GM23338 (cell line): ENCODE measurements at regions not wholly inside any gene's neighbourhood (a gene's known extent, or its start where the extent isn't known, plus 50 kb on each side); places are given as distances from the start of the nearest gene placed in this dataset.

ENCODE experiments used
- ATAC-seq: fragments of 200-7000 bp; cut with Tn5 transposase; 3 replicates; pipeline ENCODE4 v1.9.1; 2020
- DNase-seq: peaks from one replicate; pipeline ENCODE4 v3.0.0-alpha.2; 2015; ENCODE audit warnings: low spot score
- H2AFZ ChIP-seq: fragments of 200-600 bp; sonication (generic); 2 replicates; pipeline ENCODE4 v1.8.0; 2016; ENCODE audit warnings: antibody characterized with exemption, mild to moderate bottlenecking, moderate library complexity
- H3F3A ChIP-seq: fragments of 200-600 bp; sonication (generic); replicated peaks from 2 replicates; pipeline ENCODE4 v1.8.0; 2017; ENCODE audit warnings: antibody characterized with exemption, mixed run types, low read depth
- H3K27ac ChIP-seq: fragments of 200-600 bp; sonication (generic); 2 replicates; pipeline ENCODE4 v1.6.1; 2016; ENCODE audit warnings: low read depth
- H3K27me3 ChIP-seq: fragments of 200-600 bp; sonication (generic); 2 replicates; pipeline ENCODE4 v1.8.0; 2016; ENCODE audit warnings: mild to moderate bottlenecking, mixed run types, moderate library complexity; ENCODE audit not compliant: insufficient read depth
- H3K36me3 ChIP-seq: fragments of 200-600 bp; sonication (generic); 2 replicates; pipeline ENCODE4 v1.8.0; 2016; ENCODE audit warnings: mild to moderate bottlenecking; ENCODE audit not compliant: insufficient read depth
- H3K4me1 ChIP-seq: fragments of 200-600 bp; sonication (generic); 2 replicates; pipeline ENCODE4 v1.8.0; 2016; ENCODE audit warnings: mild to moderate bottlenecking, moderate library complexity; ENCODE audit not compliant: insufficient read depth
- H3K4me2 ChIP-seq: fragments of 200-600 bp; sonication (generic); 2 replicates; pipeline ENCODE4 v1.7.1; 2017; ENCODE audit warnings: mixed run types
- H3K4me3 ChIP-seq: fragments of 200-600 bp; sonication (generic); 2 replicates; pipeline ENCODE4 v1.6.1; 2016; ENCODE audit warnings: mixed run types
- H3K79me2 ChIP-seq: fragments of 200-600 bp; sonication (generic); replicated peaks from 2 replicates; pipeline ENCODE4 v1.8.0; 2017; ENCODE audit warnings: mild to moderate bottlenecking; ENCODE audit not compliant: insufficient read depth
- H3K9me2 ChIP-seq: fragments of 200-600 bp; sonication (generic); 2 replicates; pipeline ENCODE4 v1.8.0; 2017; ENCODE audit not compliant: insufficient read depth
- H4K20me1 ChIP-seq: fragments of 200-600 bp; sonication (generic); replicated peaks from 2 replicates; pipeline ENCODE4 v1.8.0; 2017; ENCODE audit warnings: mild to moderate bottlenecking; ENCODE audit not compliant: insufficient read depth
- H3K27ac Mint-ChIP-seq: 2 replicates; pipeline ENCODE4 v1.8.0; 2020; ENCODE audit warnings: inconsistent platforms, mild to moderate bottlenecking, moderate library complexity, mixed read lengths
- H3K27me3 Mint-ChIP-seq: 3 replicates; pipeline ENCODE4 v1.8.0; 2022; ENCODE audit warnings: low read depth, mild to moderate bottlenecking, moderate library complexity, mixed read lengths, inconsistent platforms; ENCODE audit not compliant: insufficient read depth, poor library complexity
- H3K36me3 Mint-ChIP-seq: 3 replicates; pipeline ENCODE4 v1.8.0; 2021; ENCODE audit warnings: low read depth, mild to moderate bottlenecking, inconsistent platforms, moderate library complexity, mixed read lengths
- H3K4me1 Mint-ChIP-seq: 3 replicates; pipeline ENCODE4 v1.8.0; 2020; ENCODE audit warnings: mild to moderate bottlenecking, inconsistent platforms, mixed read lengths
- H3K4me3 Mint-ChIP-seq: 3 replicates; pipeline ENCODE4 v1.8.0; 2021; ENCODE audit warnings: moderate library complexity, mild to moderate bottlenecking, inconsistent platforms, mixed read lengths
- H3K9me3 Mint-ChIP-seq: 3 replicates; pipeline ENCODE4 v1.8.0; 2020; ENCODE audit warnings: moderate library complexity, mild to moderate bottlenecking, inconsistent platforms, mixed read lengths
- CREB1 ChIP-seq: fragments of 250-450 bp; sonication (Bioruptor Pico); IDR thresholded peaks from 2 replicates; pipeline ENCODE4 v1.5.0; 2020; ENCODE audit warnings: low read depth, mild to moderate bottlenecking, moderate library complexity
- EZH2 ChIP-seq: fragments of 200-600 bp; sonication (generic); IDR thresholded peaks from one replicate; pipeline ENCODE4 v1.8.0; 2017; ENCODE audit warnings: antibody characterized with exemption, mild to moderate bottlenecking, low read depth; ENCODE audit not compliant: unreplicated experiment
- EZH2phosphoT487 ChIP-seq: fragments of 200-600 bp; sonication (generic); IDR thresholded peaks from one replicate; pipeline ENCODE4 v1.8.1; 2018; ENCODE audit warnings: antibody characterized with exemption; ENCODE audit not compliant: unreplicated experiment
- JUNB ChIP-seq: IDR thresholded peaks from one replicate; pipeline ENCODE4 v1.6.1; 2016; ENCODE audit warnings: antibody characterized with exemption; ENCODE audit not compliant: unreplicated experiment
- NANOG ChIP-seq: IDR thresholded peaks from 2 replicates; pipeline ENCODE4 v1.6.1; 2016; ENCODE audit warnings: antibody characterized with exemption, borderline replicate concordance
- POLR2AphosphoS5 ChIP-seq: IDR thresholded peaks from 2 replicates; pipeline ENCODE4 v1.6.1; 2016; ENCODE audit warnings: antibody characterized with exemption, low read depth
- STAT1 ChIP-seq: IDR thresholded peaks from one replicate; pipeline ENCODE4 v1.6.1; 2016; ENCODE audit warnings: antibody characterized with exemption; ENCODE audit not compliant: unreplicated experiment
- ZNF114 ChIP-seq: fragments of 250-450 bp; sonication (Bioruptor Pico); IDR thresholded peaks from 2 replicates; pipeline ENCODE4 v1.5.0; 2020; ENCODE audit warnings: mild to moderate bottlenecking, moderate library complexity
- ZNF331 ChIP-seq: fragments of 250-450 bp; sonication (Bioruptor Pico); IDR thresholded peaks from 2 replicates; pipeline ENCODE4 v1.5.0; 2020; ENCODE audit warnings: low read depth, mild to moderate bottlenecking, moderate library complexity
- TF ChIP-seq, protein P1 (sequence below), 2 experiments: fragments of 200-600 bp in 1 of 2; sonication (generic) in 1 of 2; conservative IDR thresholded peaks; 2 replicates each; pipeline versions ENCODE4 v1.5.1 to v1.6.1; 2016 to 2017; ENCODE audit warnings: antibody characterized with exemption in 2 of 2, low read depth in 2 of 2, mild to moderate bottlenecking in 2 of 2, moderate library complexity in 1 of 2
- TF ChIP-seq, protein P2 (sequence below): IDR thresholded peaks from 2 replicates; pipeline ENCODE4 v1.6.1; 2016; ENCODE audit warnings: antibody characterized with exemption
- TF ChIP-seq, protein P3 (sequence below): IDR thresholded peaks from one replicate; pipeline ENCODE4 v1.6.1; 2018; ENCODE audit warnings: antibody characterized with exemption; ENCODE audit not compliant: unreplicated experiment
- TF ChIP-seq, protein P4 (sequence below): fragments of 250-450 bp; sonication (Bioruptor Pico); IDR thresholded peaks from 2 replicates; pipeline ENCODE4 v1.5.0; 2020; ENCODE audit warnings: mild to moderate bottlenecking, moderate library complexity

DNA sequence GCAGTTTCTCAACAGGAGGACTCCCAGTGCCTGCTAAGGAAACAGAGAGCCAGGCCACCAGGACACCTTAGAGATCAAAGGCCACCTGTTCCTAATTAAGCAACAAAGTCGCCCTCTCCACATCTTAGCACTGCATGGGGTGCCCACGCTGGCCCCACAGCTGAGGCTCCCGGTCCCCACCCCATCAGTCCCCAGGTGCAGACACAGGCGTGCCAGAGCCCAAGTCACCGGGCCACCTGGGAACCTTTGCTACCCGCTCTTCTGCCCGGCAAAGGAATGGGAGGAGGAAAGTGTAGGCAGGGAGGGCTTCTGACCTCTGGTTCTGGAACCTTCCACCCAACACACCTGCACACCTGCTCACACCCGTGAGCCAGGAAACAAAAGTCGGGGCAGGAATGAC lies 85.5 kb upstream of the PRR5 start:
- H3K27ac Mint-ChIP-seq: no peak overlapping the region
- Histone ChIP-seq H3K27me3 (no peaks in the 10 kb centered on the region), H3K36me3 (no peaks in the 10 kb centered on the region; the same call in 1 of the 2 replicates), H3K4me1 (no peaks in the 10 kb centered on the region), H4K20me1 (no peaks in the 10 kb centered on the region), H2AFZ (no peak overlapping the region), H3K4me2 (no peak overlapping the region), H3K9me2 (no peaks in the 10 kb centered on the region), H3F3A (0 out of 2 replicates have a peak, but pooled peaks cover 4% of the 10 kb centered on the region), H3K4me3 (no peak overlapping the region), H3K27ac (no peak overlapping the region), H3K79me2 (no peaks in the 10 kb centered on the region)
- TF ChIP-seq JUNB: no peak
- no peak for TF ChIP-seq NANOG
- TF ChIP-seq EZH2phosphoT487: no peak
- no peak for TF ChIP-seq EZH2
- no peak for TF ChIP-seq ZNF331 (CRISPR knock-in tag)
- TF ChIP-seq STAT1: no peak
- no peak for TF ChIP-seq ZNF114 (CRISPR knock-in tag)
- TF ChIP-seq, protein P1, sequence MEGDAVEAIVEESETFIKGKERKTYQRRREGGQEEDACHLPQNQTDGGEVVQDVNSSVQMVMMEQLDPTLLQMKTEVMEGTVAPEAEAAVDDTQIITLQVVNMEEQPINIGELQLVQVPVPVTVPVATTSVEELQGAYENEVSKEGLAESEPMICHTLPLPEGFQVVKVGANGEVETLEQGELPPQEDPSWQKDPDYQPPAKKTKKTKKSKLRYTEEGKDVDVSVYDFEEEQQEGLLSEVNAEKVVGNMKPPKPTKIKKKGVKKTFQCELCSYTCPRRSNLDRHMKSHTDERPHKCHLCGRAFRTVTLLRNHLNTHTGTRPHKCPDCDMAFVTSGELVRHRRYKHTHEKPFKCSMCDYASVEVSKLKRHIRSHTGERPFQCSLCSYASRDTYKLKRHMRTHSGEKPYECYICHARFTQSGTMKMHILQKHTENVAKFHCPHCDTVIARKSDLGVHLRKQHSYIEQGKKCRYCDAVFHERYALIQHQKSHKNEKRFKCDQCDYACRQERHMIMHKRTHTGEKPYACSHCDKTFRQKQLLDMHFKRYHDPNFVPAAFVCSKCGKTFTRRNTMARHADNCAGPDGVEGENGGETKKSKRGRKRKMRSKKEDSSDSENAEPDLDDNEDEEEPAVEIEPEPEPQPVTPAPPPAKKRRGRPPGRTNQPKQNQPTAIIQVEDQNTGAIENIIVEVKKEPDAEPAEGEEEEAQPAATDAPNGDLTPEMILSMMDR (conservative IDR thresholded peaks at IDR 0.05; ENCODE audit: low read depth in 2 of 2): no peak
- TF ChIP-seq, protein P2, sequence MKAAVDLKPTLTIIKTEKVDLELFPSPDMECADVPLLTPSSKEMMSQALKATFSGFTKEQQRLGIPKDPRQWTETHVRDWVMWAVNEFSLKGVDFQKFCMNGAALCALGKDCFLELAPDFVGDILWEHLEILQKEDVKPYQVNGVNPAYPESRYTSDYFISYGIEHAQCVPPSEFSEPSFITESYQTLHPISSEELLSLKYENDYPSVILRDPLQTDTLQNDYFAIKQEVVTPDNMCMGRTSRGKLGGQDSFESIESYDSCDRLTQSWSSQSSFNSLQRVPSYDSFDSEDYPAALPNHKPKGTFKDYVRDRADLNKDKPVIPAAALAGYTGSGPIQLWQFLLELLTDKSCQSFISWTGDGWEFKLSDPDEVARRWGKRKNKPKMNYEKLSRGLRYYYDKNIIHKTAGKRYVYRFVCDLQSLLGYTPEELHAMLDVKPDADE: no peak
- TF ChIP-seq, protein P3, sequence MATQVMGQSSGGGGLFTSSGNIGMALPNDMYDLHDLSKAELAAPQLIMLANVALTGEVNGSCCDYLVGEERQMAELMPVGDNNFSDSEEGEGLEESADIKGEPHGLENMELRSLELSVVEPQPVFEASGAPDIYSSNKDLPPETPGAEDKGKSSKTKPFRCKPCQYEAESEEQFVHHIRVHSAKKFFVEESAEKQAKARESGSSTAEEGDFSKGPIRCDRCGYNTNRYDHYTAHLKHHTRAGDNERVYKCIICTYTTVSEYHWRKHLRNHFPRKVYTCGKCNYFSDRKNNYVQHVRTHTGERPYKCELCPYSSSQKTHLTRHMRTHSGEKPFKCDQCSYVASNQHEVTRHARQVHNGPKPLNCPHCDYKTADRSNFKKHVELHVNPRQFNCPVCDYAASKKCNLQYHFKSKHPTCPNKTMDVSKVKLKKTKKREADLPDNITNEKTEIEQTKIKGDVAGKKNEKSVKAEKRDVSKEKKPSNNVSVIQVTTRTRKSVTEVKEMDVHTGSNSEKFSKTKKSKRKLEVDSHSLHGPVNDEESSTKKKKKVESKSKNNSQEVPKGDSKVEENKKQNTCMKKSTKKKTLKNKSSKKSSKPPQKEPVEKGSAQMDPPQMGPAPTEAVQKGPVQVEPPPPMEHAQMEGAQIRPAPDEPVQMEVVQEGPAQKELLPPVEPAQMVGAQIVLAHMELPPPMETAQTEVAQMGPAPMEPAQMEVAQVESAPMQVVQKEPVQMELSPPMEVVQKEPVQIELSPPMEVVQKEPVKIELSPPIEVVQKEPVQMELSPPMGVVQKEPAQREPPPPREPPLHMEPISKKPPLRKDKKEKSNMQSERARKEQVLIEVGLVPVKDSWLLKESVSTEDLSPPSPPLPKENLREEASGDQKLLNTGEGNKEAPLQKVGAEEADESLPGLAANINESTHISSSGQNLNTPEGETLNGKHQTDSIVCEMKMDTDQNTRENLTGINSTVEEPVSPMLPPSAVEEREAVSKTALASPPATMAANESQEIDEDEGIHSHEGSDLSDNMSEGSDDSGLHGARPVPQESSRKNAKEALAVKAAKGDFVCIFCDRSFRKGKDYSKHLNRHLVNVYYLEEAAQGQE: no peak
- TF ChIP-seq POLR2AphosphoS5: no peak
- TF ChIP-seq, protein P4, sequence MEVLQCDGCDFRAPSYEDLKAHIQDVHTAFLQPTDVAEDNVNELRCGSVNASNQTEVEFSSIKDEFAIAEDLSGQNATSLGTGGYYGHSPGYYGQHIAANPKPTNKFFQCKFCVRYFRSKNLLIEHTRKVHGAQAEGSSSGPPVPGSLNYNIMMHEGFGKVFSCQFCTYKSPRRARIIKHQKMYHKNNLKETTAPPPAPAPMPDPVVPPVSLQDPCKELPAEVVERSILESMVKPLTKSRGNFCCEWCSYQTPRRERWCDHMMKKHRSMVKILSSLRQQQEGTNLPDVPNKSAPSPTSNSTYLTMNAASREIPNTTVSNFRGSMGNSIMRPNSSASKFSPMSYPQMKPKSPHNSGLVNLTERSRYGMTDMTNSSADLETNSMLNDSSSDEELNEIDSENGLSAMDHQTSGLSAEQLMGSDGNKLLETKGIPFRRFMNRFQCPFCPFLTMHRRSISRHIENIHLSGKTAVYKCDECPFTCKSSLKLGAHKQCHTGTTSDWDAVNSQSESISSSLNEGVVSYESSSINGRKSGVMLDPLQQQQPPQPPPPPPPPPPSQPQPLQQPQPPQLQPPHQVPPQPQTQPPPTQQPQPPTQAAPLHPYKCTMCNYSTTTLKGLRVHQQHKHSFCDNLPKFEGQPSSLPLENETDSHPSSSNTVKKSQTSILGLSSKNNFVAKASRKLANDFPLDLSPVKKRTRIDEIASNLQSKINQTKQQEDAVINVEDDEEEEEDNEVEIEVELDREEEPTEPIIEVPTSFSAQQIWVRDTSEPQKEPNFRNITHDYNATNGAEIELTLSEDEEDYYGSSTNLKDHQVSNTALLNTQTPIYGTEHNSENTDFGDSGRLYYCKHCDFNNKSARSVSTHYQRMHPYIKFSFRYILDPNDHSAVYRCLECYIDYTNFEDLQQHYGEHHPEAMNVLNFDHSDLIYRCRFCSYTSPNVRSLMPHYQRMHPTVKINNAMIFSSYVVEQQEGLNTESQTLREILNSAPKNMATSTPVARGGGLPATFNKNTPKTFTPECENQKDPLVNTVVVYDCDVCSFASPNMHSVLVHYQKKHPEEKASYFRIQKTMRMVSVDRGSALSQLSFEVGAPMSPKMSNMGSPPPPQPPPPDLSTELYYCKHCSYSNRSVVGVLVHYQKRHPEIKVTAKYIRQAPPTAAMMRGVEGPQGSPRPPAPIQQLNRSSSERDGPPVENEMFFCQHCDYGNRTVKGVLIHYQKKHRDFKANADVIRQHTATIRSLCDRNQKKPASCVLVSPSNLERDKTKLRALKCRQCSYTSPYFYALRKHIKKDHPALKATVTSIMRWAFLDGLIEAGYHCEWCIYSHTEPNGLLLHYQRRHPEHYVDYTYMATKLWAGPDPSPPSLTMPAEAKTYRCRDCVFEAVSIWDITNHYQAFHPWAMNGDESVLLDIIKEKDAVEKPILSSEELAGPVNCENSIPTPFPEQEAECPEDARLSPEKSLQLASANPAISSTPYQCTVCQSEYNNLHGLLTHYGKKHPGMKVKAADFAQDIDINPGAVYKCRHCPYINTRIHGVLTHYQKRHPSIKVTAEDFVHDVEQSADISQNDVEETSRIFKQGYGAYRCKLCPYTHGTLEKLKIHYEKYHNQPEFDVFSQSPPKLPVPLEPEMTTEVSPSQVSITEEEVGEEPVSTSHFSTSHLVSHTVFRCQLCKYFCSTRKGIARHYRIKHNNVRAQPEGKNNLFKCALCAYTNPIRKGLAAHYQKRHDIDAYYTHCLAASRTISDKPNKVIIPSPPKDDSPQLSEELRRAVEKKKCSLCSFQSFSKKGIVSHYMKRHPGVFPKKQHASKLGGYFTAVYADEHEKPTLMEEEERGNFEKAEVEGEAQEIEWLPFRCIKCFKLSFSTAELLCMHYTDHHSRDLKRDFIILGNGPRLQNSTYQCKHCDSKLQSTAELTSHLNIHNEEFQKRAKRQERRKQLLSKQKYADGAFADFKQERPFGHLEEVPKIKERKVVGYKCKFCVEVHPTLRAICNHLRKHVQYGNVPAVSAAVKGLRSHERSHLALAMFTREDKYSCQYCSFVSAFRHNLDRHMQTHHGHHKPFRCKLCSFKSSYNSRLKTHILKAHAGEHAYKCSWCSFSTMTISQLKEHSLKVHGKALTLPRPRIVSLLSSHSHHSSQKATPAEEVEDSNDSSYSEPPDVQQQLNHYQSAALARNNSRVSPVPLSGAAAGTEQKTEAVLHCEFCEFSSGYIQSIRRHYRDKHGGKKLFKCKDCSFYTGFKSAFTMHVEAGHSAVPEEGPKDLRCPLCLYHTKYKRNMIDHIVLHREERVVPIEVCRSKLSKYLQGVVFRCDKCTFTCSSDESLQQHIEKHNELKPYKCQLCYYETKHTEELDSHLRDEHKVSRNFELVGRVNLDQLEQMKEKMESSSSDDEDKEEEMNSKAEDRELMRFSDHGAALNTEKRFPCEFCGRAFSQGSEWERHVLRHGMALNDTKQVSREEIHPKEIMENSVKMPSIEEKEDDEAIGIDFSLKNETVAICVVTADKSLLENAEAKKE (CRISPR knock-in tag): no peak
- no peak for TF ChIP-seq CREB1 (CRISPR knock-in tag)
- DNase-seq (no peak), ATAC-seq (no peak)
- no peak overlapping the region for H3K4me3 Mint-ChIP-seq
- H3K27me3 Mint-ChIP-seq: peaks cover 5% of the 10 kb centered on the region
- H3K9me3 Mint-ChIP-seq: peaks cover 37% of the 10 kb centered on the region
- peaks cover 7% of the 10 kb centered on the region for H3K36me3 Mint-ChIP-seq
- H3K4me1 Mint-ChIP-seq: no peaks in the 10 kb centered on the region
